ENCODE measurements at regions not wholly inside any gene's neighbourhood (a gene's known extent, or its start where the extent isn't known, plus 50 kb on each side); places are given as distances from the start of the nearest gene placed in this dataset.
A peak's percentile ranks its signal among the peaks of the same experiment; 100 is the strongest.

- no peak for ATAC-seq
- POLR2A ChIA-PET, result no interaction called here
These were observed 178.2 kb upstream of the MMS22L start for GRCh38 chr6:97461218-97461617.

GRCh38 chr6:97462031-97462430 lies 179.0 kb upstream of the MMS22L start:
- no peaks in the 10 kb centered on the region for H3K4me1 ChIP-seq (ENCODE audit: control insufficient read depth in 2 of 2, insufficient read depth in 2 of 2, low read length in 2 of 2)
- no peaks in the 10 kb centered on the region for H3K36me3 Mint-ChIP-seq
- no peaks in the 10 kb centered on the region for H3K9me3 Mint-ChIP-seq
- H3K27me3 ChIP-seq (ENCODE audit: control insufficient read depth in 2 of 2, insufficient read depth in 2 of 2, low read length in 2 of 2), result no peaks in the 10 kb centered on the region
- peaks cover 0 to 32% (median 17%) of the 10 kb centered on the region in 5 donors for H3K27me3 Mint-ChIP-seq
- no peak overlapping the region for H3K27ac ChIP-seq (ENCODE audit: low read depth, low read length)
- H3K27ac Mint-ChIP-seq, result no peak overlapping the region
- H3K9me3 ChIP-seq (ENCODE audit: control insufficient read depth in 2 of 3, low read length in 3 of 3), result no peaks in the 10 kb centered on the region
- no peak for ATAC-seq
- ChIA-PET CTCF (no interaction called here), POLR2A (no interaction called here)
- H3K4me1 Mint-ChIP-seq, result no peaks in the 10 kb centered on the region
- H3K4me3 ChIP-seq (ENCODE audit: low read length), result no peak overlapping the region
- H3K4me3 Mint-ChIP-seq, result no peak overlapping the region
- DNase-seq, result no peak
- no peaks in the 10 kb centered on the region for H3K36me3 ChIP-seq (ENCODE audit: control insufficient read depth in 2 of 3, insufficient read depth in 3 of 3, low read length in 3 of 3)
- intact Hi-C loops (cut with micrococcal nuclease), result no loop called here

More at GRCh38 chr6:97461218-97461617, 178.2 kb upstream of the MMS22L start:
- H3K36me3 Mint-ChIP-seq, result no peaks in the 10 kb centered on the region
- Histone ChIP-seq H3K4me1 (ENCODE audit: control insufficient read depth in 2 of 2, insufficient read depth in 2 of 2, low read length in 2 of 2) (no peaks in the 10 kb centered on the region), H3K9me3 (ENCODE audit: control insufficient read depth in 2 of 3, low read length in 3 of 3) (no peaks in the 10 kb centered on the region), H3K4me3 (ENCODE audit: low read length) (no peak overlapping the region), H3K27me3 (ENCODE audit: control insufficient read depth in 2 of 2, insufficient read depth in 2 of 2, low read length in 2 of 2) (no peaks in the 10 kb centered on the region), H3K36me3 (ENCODE audit: control insufficient read depth in 2 of 3, insufficient read depth in 3 of 3, low read length in 3 of 3) (no peaks in the 10 kb centered on the region), H3K27ac (ENCODE audit: low read depth, low read length) (no peak overlapping the region)
- H3K4me1 Mint-ChIP-seq, result no peaks in the 10 kb centered on the region
- no peak overlapping the region for H3K4me3 Mint-ChIP-seq
- no peaks in the 10 kb centered on the region for H3K9me3 Mint-ChIP-seq
- CTCF ChIA-PET, result no interaction called here
- intact Hi-C loops (cut with micrococcal nuclease), result no loop called here
- H3K27ac Mint-ChIP-seq, result no peak overlapping the region
- H3K27me3 Mint-ChIP-seq, result peaks cover 0 to 35% (median 17%) of the 10 kb centered on the region in 5 donors
- DNase-seq, result no peak

- H3K36me3 ChIP-seq (ENCODE audit: control insufficient read depth in 2 of 3, insufficient read depth in 3 of 3, low read length in 3 of 3), result no peaks in the 10 kb centered on the region
- H3K4me1 ChIP-seq (ENCODE audit: control insufficient read depth in 2 of 2, insufficient read depth in 2 of 2, low read length in 2 of 2), result no peaks in the 10 kb centered on the region
- no peaks in the 10 kb centered on the region for H3K9me3 Mint-ChIP-seq
- H3K36me3 Mint-ChIP-seq, result no peaks in the 10 kb centered on the region
- H3K27ac Mint-ChIP-seq, result no peak overlapping the region
- ChIA-PET CTCF (no interaction called here), POLR2A (no interaction called here)
- H3K9me3 ChIP-seq (ENCODE audit: control insufficient read depth in 2 of 3, low read length in 3 of 3), result no peaks in the 10 kb centered on the region
- peaks cover 0 to 33% (median 15%) of the 10 kb centered on the region in 5 donors for H3K27me3 Mint-ChIP-seq
- DNase-seq (no peak), ATAC-seq (no peak)
- no peak overlapping the region for H3K4me3 ChIP-seq (ENCODE audit: low read length)
- H3K27ac ChIP-seq (ENCODE audit: low read depth, low read length), result no peak overlapping the region
- no peaks in the 10 kb centered on the region for H3K27me3 ChIP-seq (ENCODE audit: control insufficient read depth in 2 of 2, insufficient read depth in 2 of 2, low read length in 2 of 2)
- no peaks in the 10 kb centered on the region for H3K4me1 Mint-ChIP-seq
- intact Hi-C loops (cut with micrococcal nuclease), result no loop called here
- H3K4me3 Mint-ChIP-seq, result no peak overlapping the region
These were observed 180.1 kb upstream of the MMS22L start for GRCh38 chr6:97462938-97463598.

DNA sequence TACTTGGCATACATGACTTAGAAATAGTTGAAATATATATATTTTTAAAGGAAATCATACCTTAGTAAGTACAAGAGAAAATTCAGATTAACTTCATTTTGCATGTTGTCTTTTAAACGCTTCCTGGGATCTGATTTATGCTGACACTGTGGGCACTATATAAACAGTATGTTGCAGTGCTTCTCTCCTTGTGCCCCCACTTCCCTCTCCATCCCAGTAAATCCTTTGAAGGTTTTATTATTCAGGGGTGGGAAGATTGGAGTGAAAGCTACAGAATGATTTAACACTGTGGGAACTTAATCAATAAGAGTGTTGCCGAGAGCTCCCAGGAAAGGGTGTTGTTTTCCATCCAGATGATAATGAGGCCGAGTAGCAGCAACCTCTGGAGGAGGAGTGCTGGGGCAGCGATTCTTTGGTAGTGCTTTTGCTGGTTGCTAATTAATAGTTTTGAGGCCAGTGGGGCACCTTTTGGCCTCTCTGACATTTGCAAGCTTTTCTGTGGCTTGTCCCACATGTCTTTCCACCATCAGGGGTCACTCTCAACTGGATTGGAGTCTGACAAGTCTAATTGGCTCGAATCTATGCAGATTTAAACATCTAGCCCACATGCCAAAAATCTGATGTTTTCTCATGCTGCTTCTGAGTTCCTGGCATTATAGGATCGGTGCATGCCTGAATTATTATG lies 183.0 kb upstream of the MMS22L start:
- DNase-seq, result no peak
- H3K27ac ChIP-seq (ENCODE audit: low read depth, low read length), result no peak overlapping the region
- H3K9me3 ChIP-seq (ENCODE audit: control insufficient read depth in 2 of 3, low read length in 3 of 3), result no peaks in the 10 kb centered on the region
- ATAC-seq, result no peak
- no peak overlapping the region for H3K27ac Mint-ChIP-seq
- H3K4me3 ChIP-seq (ENCODE audit: low read length), result no peak overlapping the region
- no peaks in the 10 kb centered on the region for H3K36me3 Mint-ChIP-seq
- no peaks in the 10 kb centered on the region for H3K4me1 Mint-ChIP-seq
- no peaks in the 10 kb centered on the region for H3K27me3 ChIP-seq (ENCODE audit: control insufficient read depth in 2 of 2, insufficient read depth in 2 of 2, low read length in 2 of 2)
- H3K9me3 Mint-ChIP-seq, result peaks cover 0 to 2% (median 0%) of the 10 kb centered on the region in 11 donors
- H3K4me1 ChIP-seq (ENCODE audit: control insufficient read depth in 2 of 2, insufficient read depth in 2 of 2, low read length in 2 of 2), result no peaks in the 10 kb centered on the region
- H3K4me3 Mint-ChIP-seq, result no peak overlapping the region
- ChIA-PET POLR2A (no interaction called here), CTCF (no interaction called here)
- no peaks in the 10 kb centered on the region for H3K36me3 ChIP-seq (ENCODE audit: control insufficient read depth in 2 of 3, insufficient read depth in 3 of 3, low read length in 3 of 3)
- intact Hi-C loops (cut with micrococcal nuclease), result no loop called here
- H3K27me3 Mint-ChIP-seq, result peaks cover 4 to 22% (median 16%) of the 10 kb centered on the region in 5 donors

DNA sequence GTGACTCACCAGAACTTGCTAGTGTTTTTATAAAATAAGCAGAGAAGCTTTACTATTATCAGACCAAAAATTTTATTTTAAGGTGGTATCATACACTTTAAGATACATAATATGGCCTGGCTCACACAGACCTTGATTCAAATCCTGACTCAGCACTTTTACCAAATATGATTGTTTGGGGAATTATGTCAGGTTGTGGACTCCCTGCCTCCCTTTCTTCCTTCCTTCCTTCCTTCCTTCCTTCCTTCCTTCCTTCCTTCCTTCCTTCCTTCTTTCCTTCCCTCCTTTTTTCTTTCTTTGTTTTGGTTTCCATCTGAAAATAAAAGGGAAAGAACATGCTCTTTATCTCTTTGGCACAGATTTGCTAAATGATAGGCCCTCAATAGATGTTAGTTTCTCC lies 186.0 kb upstream of the MMS22L start:
- ATAC-seq (no peak), DNase-seq (no peak)
- H3K27ac Mint-ChIP-seq, result peak overlapping the region in 1 of 9 donors; percentile 43
- Histone ChIP-seq H3K27ac (ENCODE audit: low read depth, low read length) (no peak overlapping the region), H3K4me3 (ENCODE audit: low read length) (no peak overlapping the region), H3K4me1 (ENCODE audit: control insufficient read depth in 2 of 2, insufficient read depth in 2 of 2, low read length in 2 of 2) (no peaks in the 10 kb centered on the region), H3K27me3 (ENCODE audit: control insufficient read depth in 2 of 2, insufficient read depth in 2 of 2, low read length in 2 of 2) (no peaks in the 10 kb centered on the region), H3K36me3 (ENCODE audit: control insufficient read depth in 2 of 3, insufficient read depth in 3 of 3, low read length in 3 of 3) (no peaks in the 10 kb centered on the region), H3K9me3 (ENCODE audit: control insufficient read depth in 2 of 3, low read length in 3 of 3) (no peaks in the 10 kb centered on the region)
- intact Hi-C loops (cut with micrococcal nuclease), result no loop called here
- H3K36me3 Mint-ChIP-seq, result no peaks in the 10 kb centered on the region
- peaks cover 0 to 2% (median 0%) of the 10 kb centered on the region in 11 donors for H3K9me3 Mint-ChIP-seq
- no peaks in the 10 kb centered on the region for H3K4me1 Mint-ChIP-seq
- no peak overlapping the region for H3K4me3 Mint-ChIP-seq
- peaks cover 4 to 14% (median 7%) of the 10 kb centered on the region in 5 donors for H3K27me3 Mint-ChIP-seq
- ChIA-PET POLR2A (no interaction called here), CTCF (no interaction called here)

DNA sequence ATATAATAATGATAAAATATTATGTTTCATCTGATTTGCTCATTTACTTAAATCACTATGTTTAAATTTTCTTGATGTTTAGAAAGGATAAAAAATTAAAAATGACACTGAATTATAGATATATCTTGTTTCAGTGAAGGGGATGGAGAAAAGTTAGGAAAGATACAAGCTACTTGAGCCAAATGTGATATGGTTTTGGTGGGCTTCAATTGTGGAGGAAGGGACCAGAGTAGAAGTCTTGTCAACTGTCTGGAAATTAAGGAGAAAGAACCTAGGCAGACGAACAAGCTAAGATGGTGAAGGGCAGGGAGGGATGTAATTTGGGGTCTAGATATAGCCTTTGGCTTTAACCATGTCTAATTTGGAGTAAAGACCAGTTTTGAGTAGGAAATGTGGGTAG lies 186.4 kb upstream of the MMS22L start:
- ATAC-seq, result no peak

DNA sequence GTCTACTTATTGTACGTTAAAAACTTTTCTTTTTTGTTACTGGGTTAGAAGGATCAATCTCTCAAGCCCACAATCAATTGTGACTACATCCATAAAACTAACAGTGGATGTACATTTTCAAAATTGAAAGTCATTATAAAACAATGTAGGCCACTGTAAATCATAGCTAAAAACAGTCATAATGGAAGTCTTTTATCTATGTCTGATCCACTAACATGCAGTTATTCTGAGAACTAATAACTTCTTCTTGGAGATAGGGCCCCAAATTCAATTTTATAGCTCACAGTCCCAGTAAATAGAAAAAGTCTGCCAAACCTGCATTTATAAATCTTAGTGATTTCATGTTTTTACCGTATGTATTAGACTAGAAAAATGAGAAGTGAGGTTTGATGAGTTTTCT lies 187.3 kb upstream of the MMS22L start:
- H3K27ac ChIP-seq (ENCODE audit: low read depth, low read length), result no peak overlapping the region
- Mint-ChIP-seq H3K4me1 (no peaks in the 10 kb centered on the region), H3K27ac (no peak overlapping the region), H3K27me3 (peaks cover 4 to 7% (median 6%) of the 10 kb centered on the region in 5 donors), H3K4me3 (no peak overlapping the region), H3K36me3 (no peaks in the 10 kb centered on the region), H3K9me3 (peaks cover 0 to 2% (median 0%) of the 10 kb centered on the region in 11 donors)
- H3K27me3 ChIP-seq (ENCODE audit: control insufficient read depth in 2 of 2, insufficient read depth in 2 of 2, low read length in 2 of 2), result no peaks in the 10 kb centered on the region
- ATAC-seq (no peak), DNase-seq (no peak)
- intact Hi-C loops (cut with micrococcal nuclease), result no loop called here
- POLR2A ChIA-PET, result no interaction called here
- no peak overlapping the region for H3K4me3 ChIP-seq (ENCODE audit: low read length)
- CTCF ChIA-PET, result no interaction called here
- H3K4me1 ChIP-seq (ENCODE audit: control insufficient read depth in 2 of 2, insufficient read depth in 2 of 2, low read length in 2 of 2), result no peaks in the 10 kb centered on the region
- no peaks in the 10 kb centered on the region for H3K9me3 ChIP-seq (ENCODE audit: control insufficient read depth in 2 of 3, low read length in 3 of 3)
- H3K36me3 ChIP-seq (ENCODE audit: control insufficient read depth in 2 of 3, insufficient read depth in 3 of 3, low read length in 3 of 3), result no peaks in the 10 kb centered on the region

More for the DNA sequence above, 186.4 kb upstream of the MMS22L start:
- H3K36me3 ChIP-seq (ENCODE audit: control insufficient read depth in 2 of 3, insufficient read depth in 3 of 3, low read length in 3 of 3), result no peaks in the 10 kb centered on the region
- H3K4me1 ChIP-seq (ENCODE audit: control insufficient read depth in 2 of 2, insufficient read depth in 2 of 2, low read length in 2 of 2), result no peaks in the 10 kb centered on the region
- no peak overlapping the region for H3K4me3 ChIP-seq (ENCODE audit: low read length)
- no peak overlapping the region for H3K27ac Mint-ChIP-seq
- ChIA-PET POLR2A (no interaction called here), CTCF (no interaction called here)
- intact Hi-C loops (cut with micrococcal nuclease), result no loop called here
- H3K9me3 Mint-ChIP-seq, result peaks cover 0 to 2% (median 0%) of the 10 kb centered on the region in 11 donors
- no peak overlapping the region for H3K4me3 Mint-ChIP-seq
- no peaks in the 10 kb centered on the region for H3K27me3 ChIP-seq (ENCODE audit: control insufficient read depth in 2 of 2, insufficient read depth in 2 of 2, low read length in 2 of 2)
- no peak overlapping the region for H3K27ac ChIP-seq (ENCODE audit: low read depth, low read length)
- H3K4me1 Mint-ChIP-seq, result no peaks in the 10 kb centered on the region
- no peaks in the 10 kb centered on the region for H3K9me3 ChIP-seq (ENCODE audit: control insufficient read depth in 2 of 3, low read length in 3 of 3)
- no peak for DNase-seq
- peaks cover 4 to 14% (median 7%) of the 10 kb centered on the region in 5 donors for H3K27me3 Mint-ChIP-seq
- H3K36me3 Mint-ChIP-seq, result no peaks in the 10 kb centered on the region
